CD4-positive, alpha-beta T cell (primary cell): ENCODE measurements at regions not wholly inside any gene's neighbourhood (a gene's known extent, or its start where the extent isn't known, plus 50 kb on each side); places are given as distances from the start of the nearest gene placed in this dataset.

Experiments used
- ATAC-seq: fragments of 200-7000 bp; cut with Tn5 transposase; one replicate; pipeline ENCODE4 v1.10.0; 2022; ENCODE audit warnings: mild to moderate bottlenecking; ENCODE audit not compliant: poor library complexity
- CTCF ChIA-PET: fragments of 350-600 bp; sonication (Branson Sonifier 250); formaldehyde crosslinking; loops from one replicate; lab custom pipeline; 2021; ENCODE audit warnings: antibody characterized with exemption, inconsistent platforms; lab: Charles Lee
- POLR2A ChIA-PET: fragments of 350-600 bp; sonication (Branson Sonifier 250); formaldehyde crosslinking; loops from one replicate; lab custom pipeline; 2021; ENCODE audit warnings: antibody characterized with exemption, inconsistent platforms; lab: Charles Lee
- DNase-seq, 14 experiments: peaks; one replicate each; pipeline ENCODE4 v3.0.0-alpha.2; 2013 to 2020; ENCODE audit warnings: mixed read lengths in 2 of 14
- H3K27ac ChIP-seq, 2 donors: one replicate each; pipeline versions ENCODE4 v1.5.1 to v1.7.0; 2013; ENCODE audit warnings: low read length in 2 of 2, low read depth in 1 of 2, mild to moderate bottlenecking in 1 of 2
- H3K27me3 ChIP-seq, 2 experiments: 1 replicate in 1 of 2; 2 replicates in 1 of 2; pipeline versions ENCODE4 v1.6.1 to v1.7.0; 2013; ENCODE audit warnings: low read length in 2 of 2, control low read depth in 1 of 2, mild to moderate bottlenecking in 1 of 2, moderate library complexity in 1 of 2; ENCODE audit not compliant: insufficient read depth in 2 of 2, control insufficient read depth in 1 of 2
- H3K36me3 ChIP-seq: one replicate; pipeline ENCODE4 v1.6.1; 2013; ENCODE audit warnings: low read length, control low read depth; ENCODE audit not compliant: insufficient read depth
- H3K4me1 ChIP-seq: one replicate; pipeline ENCODE4 v1.6.1; 2013; ENCODE audit warnings: low read length, control low read depth; ENCODE audit not compliant: insufficient read depth
- H3K4me3 ChIP-seq: one replicate; pipeline ENCODE4 v1.5.1; 2013; ENCODE audit warnings: mild to moderate bottlenecking, low read length, moderate library complexity
- H3K9me3 ChIP-seq, 2 experiments: 1 replicate in 1 of 2; 2 replicates in 1 of 2; pipeline versions ENCODE4 v1.6.1 to v1.7.0; 2013; ENCODE audit warnings: low read length in 2 of 2, mild to moderate bottlenecking in 2 of 2, control low read depth in 1 of 2, moderate library complexity in 1 of 2; ENCODE audit not compliant: control insufficient read depth in 1 of 2, insufficient read depth in 1 of 2
- H3K27ac Mint-ChIP-seq: one replicate; pipeline ENCODE4 v1.8.0; 2020; ENCODE audit warnings: mixed read lengths
- H3K27me3 Mint-ChIP-seq: one replicate; pipeline ENCODE4 v1.8.0; 2021; ENCODE audit warnings: mixed read lengths
- H3K36me3 Mint-ChIP-seq: one replicate; pipeline ENCODE4 v1.8.0; 2021; ENCODE audit warnings: low read depth, mixed read lengths
- H3K4me1 Mint-ChIP-seq: one replicate; pipeline ENCODE4 v1.8.0; 2021; ENCODE audit warnings: low read depth, mixed read lengths
- H3K4me3 Mint-ChIP-seq: one replicate; pipeline ENCODE4 v1.8.0; 2020; ENCODE audit warnings: mild to moderate bottlenecking, mixed read lengths
- H3K9me3 Mint-ChIP-seq: one replicate; pipeline ENCODE4 v1.8.0; 2020; ENCODE audit warnings: mixed read lengths
- CTCF ChIP-seq: fragments of 200-600 bp; IDR thresholded peaks from one replicate; pipeline ENCODE4 v1.8.0; 2022; ENCODE audit warnings: antibody characterized with exemption, mild to moderate bottlenecking
- intact Hi-C, 2 experiments: fragments of 100-400 bp; cut with DNase I in 1 of 2; cut with micrococcal nuclease in 1 of 2; formaldehyde crosslinking; loops; one replicate each; pipeline versions ENCODE4 v1.15.1 to v1.9.0; 2023 to 2025; cut with DNase I, micrococcal nuclease

DNA sequence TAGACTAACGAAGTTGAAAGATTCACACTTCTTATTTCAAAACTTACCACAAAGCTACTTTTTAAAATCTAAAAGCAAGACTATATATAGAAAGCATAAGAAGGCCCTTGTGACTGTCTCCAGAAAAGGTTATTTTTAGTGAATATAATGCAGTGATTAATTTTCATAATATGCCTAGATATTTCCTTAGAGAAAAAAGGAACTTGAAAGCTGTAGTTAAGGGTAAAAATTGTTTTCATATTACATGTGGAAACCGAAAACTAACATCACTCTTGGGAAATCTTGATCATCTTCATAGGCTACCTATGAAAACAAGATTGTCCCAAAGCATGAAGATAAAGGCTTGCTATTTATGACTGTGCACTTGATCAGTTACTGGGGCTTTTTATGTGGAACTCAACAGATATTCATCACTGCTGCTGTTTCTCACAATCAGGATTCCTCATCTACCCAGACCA is 223.2 kb downstream of the SH2D4B start:
- H3K27me3 Mint-ChIP-seq, result peaks cover 17% of the 10 kb centered on the region
- Histone ChIP-seq H3K4me1 (no peaks in the 10 kb centered on the region), H3K4me3 (no peak overlapping the region), H3K36me3 (no peaks in the 10 kb centered on the region), H3K27me3 (no peaks in the 10 kb centered on the region), H3K9me3 (no peaks in the 10 kb centered on the region), H3K27ac (no peak overlapping the region)
- no peaks in the 10 kb centered on the region for H3K4me1 Mint-ChIP-seq
- ChIA-PET CTCF (no interaction called here), POLR2A (no interaction called here)
- H3K36me3 Mint-ChIP-seq, result no peaks in the 10 kb centered on the region
- H3K4me3 Mint-ChIP-seq, result no peak overlapping the region
- no peak for TF ChIP-seq CTCF
- DNase-seq (no peak), ATAC-seq (no peak)
- no peak overlapping the region for H3K27ac Mint-ChIP-seq
- no peaks in the 10 kb centered on the region for H3K9me3 Mint-ChIP-seq
- intact Hi-C loops, result no loop called here

- no peak overlapping the region for H3K4me3 Mint-ChIP-seq
- H3K27me3 Mint-ChIP-seq, result peaks cover 23% of the 10 kb centered on the region
- H3K4me1 Mint-ChIP-seq, result no peaks in the 10 kb centered on the region
- ChIA-PET CTCF (no interaction called here), POLR2A (no interaction called here)
- no peak for TF ChIP-seq CTCF
- H3K27ac ChIP-seq, result no peak overlapping the region
- no peaks in the 10 kb centered on the region for H3K9me3 Mint-ChIP-seq
- no peaks in the 10 kb centered on the region for H3K9me3 ChIP-seq
- intact Hi-C loops, result no loop called here
- H3K27me3 ChIP-seq, result peaks cover 2 to 5% of the 10 kb centered on the region in 2 experiments
- no peak overlapping the region for H3K27ac Mint-ChIP-seq
- H3K36me3 Mint-ChIP-seq, result no peaks in the 10 kb centered on the region
- no peak for DNase-seq
- no peak for ATAC-seq
- no peak overlapping the region for H3K4me3 ChIP-seq
- no peaks in the 10 kb centered on the region for H3K36me3 ChIP-seq
- no peaks in the 10 kb centered on the region for H3K4me1 ChIP-seq
Observed at GRCh38 chr10:80767963-80768362, 230.3 kb downstream of the SH2D4B start.

DNA sequence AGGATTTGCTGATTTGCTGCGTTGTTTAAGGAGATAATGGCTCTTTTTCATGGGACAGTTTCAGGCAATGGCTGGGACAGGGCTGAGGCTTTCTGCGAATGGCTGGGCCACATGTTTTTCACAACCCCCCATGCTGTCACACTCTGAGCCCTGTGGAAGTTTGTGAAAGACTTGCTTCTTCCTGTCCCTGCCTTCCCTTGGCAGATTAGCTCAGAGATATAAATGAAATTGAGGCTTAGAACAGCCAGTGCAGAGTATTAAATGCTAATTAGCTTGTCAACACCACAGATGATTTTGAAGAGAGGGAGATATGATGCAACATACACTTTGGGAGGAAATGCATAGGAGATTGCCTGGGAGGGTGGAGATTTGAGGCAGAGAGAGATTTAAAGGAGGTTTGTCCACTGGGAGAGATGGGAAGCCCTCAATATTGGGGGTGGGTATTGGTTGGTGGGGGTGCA is 232.0 kb downstream of the SH2D4B start:
- Mint-ChIP-seq H3K9me3 (no peaks in the 10 kb centered on the region), H3K27me3 (peaks cover 35% of the 10 kb centered on the region), H3K4me3 (no peak overlapping the region), H3K36me3 (no peaks in the 10 kb centered on the region), H3K27ac (no peak overlapping the region), H3K4me1 (no peaks in the 10 kb centered on the region)
- peaks cover 2 to 5% of the 10 kb centered on the region in 2 experiments for H3K27me3 ChIP-seq
- intact Hi-C loops, result no loop called here
- ATAC-seq, result no peak
- ChIA-PET CTCF (no interaction called here), POLR2A (no interaction called here)
- no peaks in the 10 kb centered on the region for H3K9me3 ChIP-seq
- H3K4me1 ChIP-seq, result no peaks in the 10 kb centered on the region
- no peaks in the 10 kb centered on the region for H3K36me3 ChIP-seq
- H3K27ac ChIP-seq, result no peak overlapping the region
- no peak for TF ChIP-seq CTCF
- no peak overlapping the region for H3K4me3 ChIP-seq
- no peak for DNase-seq
